ENCODE measurements at regions not wholly inside any gene's neighbourhood (a gene's known extent, or its start where the extent isn't known, plus 50 kb on each side); places are given as distances from the start of the nearest gene placed in this dataset.
"Not testable (repeated sequence)": the region's sequence is repeated elsewhere in the genome, so short reads cannot be mapped to it uniquely, and the experiment has no call there.

- DNase-seq, result no peak
Measured at GRCh38 chr4:186848437-186848836, 124.8 kb upstream of the FAT1 start.

- no peak for DNase-seq
Measured at GRCh38 chr4:186851291-186852072, 127.8 kb upstream of the FAT1 start.

GRCh38 chr4:186852073-186852420 is 128.4 kb upstream of the FAT1 start:
- no peak for DNase-seq

- no peak for DNase-seq
Measured at GRCh38 chr4:186852964-186853391, 129.3 kb upstream of the FAT1 start.

- no peak for DNase-seq
Measured at GRCh38 chr4:186854256-186854655, 130.6 kb upstream of the FAT1 start.

GRCh38 chr4:186855111-186855510 is 131.5 kb upstream of the FAT1 start:
- no peak for DNase-seq

- DNase-seq, result no peak
Measured at GRCh38 chr4:186857793-186858192, 134.1 kb upstream of the FAT1 start.

- DNase-seq, result no peak
Measured at GRCh38 chr4:186858355-186858754, 134.7 kb upstream of the FAT1 start.

GRCh38 chr4:186859420-186859819 is 135.8 kb upstream of the FAT1 start:
- no peak for DNase-seq

GRCh38 chr4:186861317-186861716 is 137.7 kb upstream of the FAT1 start:
- DNase-seq, result no peak

GRCh38 chr4:186871856-186872255 is 148.2 kb upstream of the FAT1 start:
- DNase-seq, result no peak

- not testable (repeated sequence) for DNase-seq
Measured at GRCh38 chr4:186873095-186873494, 149.4 kb upstream of the FAT1 start.

- DNase-seq, result no peak
Measured at GRCh38 chr4:186875476-186875875, 151.8 kb upstream of the FAT1 start.

GRCh38 chr4:186876961-186877626 is 153.4 kb upstream of the FAT1 start:
- DNase-seq, result no peak

- DNase-seq, result no peak
Measured at GRCh38 chr4:186878203-186878776, 154.6 kb upstream of the FAT1 start.

- no peak for DNase-seq
Measured at GRCh38 chr4:186881521-186882220, 158.0 kb upstream of the FAT1 start.

GRCh38 chr4:186882293-186882692 is 158.6 kb upstream of the FAT1 start:
- no peak for DNase-seq

GRCh38 chr4:186885289-186885688 is 161.6 kb upstream of the FAT1 start:
- no peak for DNase-seq

- no peak for DNase-seq
Measured at GRCh38 chr4:186886759-186887158, 163.1 kb upstream of the FAT1 start.

- peak; percentile 15 for DNase-seq
Measured at GRCh38 chr4:186887291-186887700, 163.6 kb upstream of the FAT1 start.

GRCh38 chr4:186887752-186888151 is 164.1 kb upstream of the FAT1 start:
- no peak for DNase-seq

- DNase-seq, result no peak
Measured at GRCh38 chr4:186889876-186890643, 166.4 kb upstream of the FAT1 start.

Measured in NCI-H1105 (cell line).